HepG2 (cell line): ENCODE measurements at regions not wholly inside any gene's neighbourhood (a gene's known extent, or its start where the extent isn't known, plus 50 kb on each side); places are given as distances from the start of the nearest gene placed in this dataset.

Source experiments
- ATAC-seq: fragments of 200-7000 bp; cut with Tn5 transposase; 3 replicates; pipeline ENCODE4 v1.9.1; 2020; ENCODE audit warnings: mild to moderate bottlenecking, moderate library complexity
- BruUV-seq: library from RNA; stranded (reverse); fragments of 400-500 nt; replicated peaks from 2 replicates; lab custom pipeline; 2021; lab: Mats Ljungman, UMichigan
- CTCF ChIA-PET: fragments of 300-600 bp; formaldehyde crosslinking; extraction: SDS; loops from one replicate; lab custom pipeline; 2021; ENCODE audit warnings: low total read pairs, inconsistent platforms, low intra/inter-chr PET ratio; lab: Yijun Ruan, JAX
- POLR2A ChIA-PET: fragments of 350-600 bp; sonication (Branson Sonifier 250); formaldehyde crosslinking; loops from one replicate; lab custom pipeline; 2020; ENCODE audit warnings: antibody characterized with exemption, inconsistent platforms; lab: Yijun Ruan, JAX
- DNase-seq: peaks from one replicate; pipeline ENCODE4 v3.0.0-alpha.2; 2015; ENCODE audit warnings: low spot score
- FAIRE-seq: peaks from 3 replicates; lab custom pipeline; 2011; peaks lifted over from hg19 to GRCh38; lab: Jason Lieb, UNC
- H2AFZ ChIP-seq: one replicate; pipeline ENCODE4 v1.6.1; 2011; ENCODE audit warnings: low read length, inconsistent platforms
- H3K27ac ChIP-seq: fragments of 300-600 bp; 3 replicates; pipeline ENCODE4 v1.8.0; 2011; ENCODE audit warnings: mixed run types, mild to moderate bottlenecking, mixed read lengths, low read length, inconsistent platforms; ENCODE audit not compliant: insufficient read depth; ENCODE audit errors: extremely low read length
- H3K27me3 ChIP-seq, 2 experiments: fragments of 200-600 bp in 1 of 2; 2 replicates in 1 of 2; 3 replicates in 1 of 2; pipeline versions ENCODE4 v1.6.0 to v1.8.0; 2011; ENCODE audit warnings: low read length in 2 of 2, mild to moderate bottlenecking in 2 of 2, moderate library complexity in 2 of 2, inconsistent platforms in 1 of 2; ENCODE audit not compliant: insufficient read depth in 2 of 2, control insufficient read depth in 1 of 2
- H3K36me3 ChIP-seq, 2 experiments: fragments of 200-600 bp in 1 of 2; replicated peaks in 1 of 2; 2 replicates in 1 of 2; 3 replicates in 1 of 2; pipeline versions ENCODE4 v1.5.1 to v1.8.0; 2011; ENCODE audit warnings: low read length in 2 of 2, inconsistent platforms in 1 of 2; ENCODE audit not compliant: insufficient read depth in 2 of 2, control insufficient read depth in 1 of 2
- H3K4me1 ChIP-seq: 2 replicates; pipeline ENCODE4 v1.5.1; 2012; ENCODE audit warnings: low read length, inconsistent platforms; ENCODE audit not compliant: insufficient read depth
- H3K4me2 ChIP-seq: 2 replicates; pipeline ENCODE4 v1.6.0; 2011; ENCODE audit warnings: low read depth, low read length, inconsistent platforms
- H3K4me3 ChIP-seq, 3 experiments: fragments of 200-600 bp in 1 of 3; sonication (generic), shearing (Covaris generic) in 1 of 3; replicated peaks in 1 of 3; 2 replicates each; pipeline ENCODE4 v1.5.1; 2011 to 2016; ENCODE audit warnings: low read length in 3 of 3, inconsistent platforms in 2 of 3, low read depth in 2 of 3, mild to moderate bottlenecking in 2 of 3, control low read depth in 1 of 3, mixed read lengths in 1 of 3; ENCODE audit not compliant: insufficient read depth in 1 of 3
- H3K79me2 ChIP-seq: one replicate; pipeline ENCODE4 v1.6.1; 2011; ENCODE audit warnings: low read length, inconsistent platforms; ENCODE audit not compliant: insufficient read depth
- H3K9ac ChIP-seq: 2 replicates; pipeline ENCODE4 v1.6.0; 2011; ENCODE audit warnings: mild to moderate bottlenecking, low read depth, low read length, inconsistent platforms; ENCODE audit not compliant: insufficient read depth
- H3K9me3 ChIP-seq: 2 replicates; pipeline ENCODE4 v1.5.1; 2012; ENCODE audit warnings: mild to moderate bottlenecking, low read length
- H4K20me1 ChIP-seq: 2 replicates; pipeline ENCODE4 v1.6.0; 2011; ENCODE audit warnings: inconsistent platforms, mild to moderate bottlenecking, low read length, moderate library complexity; ENCODE audit not compliant: insufficient read depth
- ATM ChIP-seq: fragments of 450-650 bp; IDR thresholded peaks from 2 replicates; pipeline ENCODE4 v1.7.1; 2017; ENCODE audit warnings: mild to moderate bottlenecking, borderline replicate concordance
- KDM5A ChIP-seq: fragments of 200-600 bp; sonication (generic); IDR thresholded peaks from 2 replicates; pipeline ENCODE4 v1.7.0; 2018; ENCODE audit warnings: antibody characterized with exemption, mild to moderate bottlenecking, low read length, borderline replicate concordance
- PAWR ChIP-seq: sonication (generic); formaldehyde crosslinking; IDR thresholded peaks from 2 replicates; pipeline ENCODE4 v1.4.0; 2020; ENCODE audit warnings: missing genetic modification reagents, mild to moderate bottlenecking, borderline replicate concordance
- RBM39 ChIP-seq: fragments of 200-400 bp; formaldehyde crosslinking; IDR thresholded peaks from one replicate; pipeline ENCODE4 v1.6.1; 2018; ENCODE audit warnings: antibody characterized with exemption, mild to moderate bottlenecking, low read depth, low read length; ENCODE audit not compliant: poor library complexity, severe bottlenecking
- SRSF1 ChIP-seq: fragments of 200-400 bp; formaldehyde crosslinking; optimal IDR thresholded peaks from 2 replicates; pipeline ENCODE3; 2017; ENCODE audit warnings: mild to moderate bottlenecking, low read depth, low read length, moderate library complexity
- ZFY ChIP-seq: sonication (generic); formaldehyde crosslinking; IDR thresholded peaks from 2 replicates; pipeline ENCODE4 v1.4.0; 2020; ENCODE audit warnings: missing genetic modification reagents
- ZMYM3 ChIP-seq: sonication (generic); formaldehyde crosslinking; IDR thresholded peaks from 2 replicates; pipeline ENCODE4 v1.5.1; 2020; ENCODE audit warnings: mild to moderate bottlenecking, missing genetic modification reagents
- WGBS: methylation state at CpG from one replicate; pipeline ENCODE4 v1.1.6; 2017; ENCODE audit warnings: low lambda C conversion rate; 5-methylcytosine and 5-hydroxymethylcytosine counted together
- in situ Hi-C: cut with HindIII; loops from 2 replicates; pipeline ENCODE4 v1.10.0; 2017; ENCODE audit warnings: low pct_unique_long_range_greater_than_20kb; ENCODE audit not compliant: extremely low pct_ligation_motif_present
- intact Hi-C: fragments of 100-400 bp; cut with micrococcal nuclease; formaldehyde crosslinking; loops from one replicate; pipeline ENCODE4 v1.10.0; 2022; ENCODE audit not compliant: unreplicated experiment
- TF ChIP-seq, protein P1 (sequence below): sonication (generic); formaldehyde crosslinking; IDR thresholded peaks from 2 replicates; pipeline ENCODE4 v1.4.0; 2020; ENCODE audit warnings: missing genetic modification reagents
- TF ChIP-seq, protein P2 (sequence below): sonication (generic); formaldehyde crosslinking; IDR thresholded peaks from 2 replicates; pipeline ENCODE4 v1.5.0; 2020; ENCODE audit warnings: mild to moderate bottlenecking, missing genetic modification reagents, borderline replicate concordance
- TF ChIP-seq, protein P3 (sequence below): sonication (generic); formaldehyde crosslinking; IDR thresholded peaks from 2 replicates; pipeline ENCODE4 v1.4.0; 2020; ENCODE audit warnings: missing genetic modification reagents

DNA sequence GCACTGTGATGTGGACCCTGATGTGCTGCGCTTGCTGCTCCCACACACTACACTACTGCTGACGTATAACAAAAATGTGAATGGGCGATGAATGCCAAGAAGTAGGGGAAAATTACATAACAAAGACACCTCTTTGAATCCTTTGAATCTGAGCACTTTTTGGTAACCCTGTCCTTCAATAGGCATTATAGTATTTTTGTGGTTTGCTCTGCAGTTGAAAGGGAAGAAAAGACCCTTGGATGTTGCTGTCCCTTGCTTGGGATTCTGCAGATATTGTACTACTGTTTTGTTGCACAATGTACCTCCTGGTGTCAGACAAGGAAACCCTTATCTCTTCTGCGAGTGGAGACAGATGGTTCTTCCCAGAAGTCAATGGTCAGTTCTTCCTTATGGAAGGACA lies 124.8 kb upstream of the UBE3A start (continued):
- TF ChIP-seq RBM39, result no peak
- TF ChIP-seq KDM5A, result no peak
- no peak for TF ChIP-seq ZFY
- TF ChIP-seq, all 625 proteins: peak for 0

DNA sequence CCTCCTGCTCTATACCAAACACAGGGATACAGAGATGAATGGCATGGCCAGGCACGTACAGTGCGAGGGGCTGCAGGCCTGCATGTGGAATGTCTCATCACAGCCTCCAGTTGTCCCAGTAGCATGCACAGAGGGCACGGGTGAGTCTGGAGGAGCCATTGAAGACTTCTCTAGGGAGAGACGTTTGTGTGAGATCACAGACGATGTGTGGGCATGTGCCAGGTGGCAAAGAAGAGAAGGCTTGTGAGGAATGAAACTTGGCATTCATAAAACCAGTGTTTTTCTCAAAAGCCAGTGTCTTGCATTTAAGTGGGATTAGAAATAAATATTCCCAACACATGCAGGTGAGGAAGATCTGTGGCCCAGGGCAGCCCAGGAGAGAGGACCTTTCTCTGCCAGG lies 119.1 kb upstream of the UBE3A start:
- no TSS peak for BruUV-seq
- Histone ChIP-seq H3K27ac (no peak overlapping the region), H3K9ac (no peak overlapping the region), H3K4me3 (no peak overlapping the region), H2AFZ (no peak overlapping the region), H3K79me2 (no peaks in the 10 kb centered on the region), H3K9me3 (peaks cover 5% of the 10 kb centered on the region), H3K36me3 (no peaks in the 10 kb centered on the region), H4K20me1 (no peaks in the 10 kb centered on the region), H3K4me2 (no peak overlapping the region), H3K27me3 (no peaks in the 10 kb centered on the region), H3K4me1 (no peaks in the 10 kb centered on the region)
- TF ChIP-seq ZMYM3 (no peak), ATM (no peak), SRSF1 (no peak), PAWR (no peak)
- TF ChIP-seq, protein P1, sequence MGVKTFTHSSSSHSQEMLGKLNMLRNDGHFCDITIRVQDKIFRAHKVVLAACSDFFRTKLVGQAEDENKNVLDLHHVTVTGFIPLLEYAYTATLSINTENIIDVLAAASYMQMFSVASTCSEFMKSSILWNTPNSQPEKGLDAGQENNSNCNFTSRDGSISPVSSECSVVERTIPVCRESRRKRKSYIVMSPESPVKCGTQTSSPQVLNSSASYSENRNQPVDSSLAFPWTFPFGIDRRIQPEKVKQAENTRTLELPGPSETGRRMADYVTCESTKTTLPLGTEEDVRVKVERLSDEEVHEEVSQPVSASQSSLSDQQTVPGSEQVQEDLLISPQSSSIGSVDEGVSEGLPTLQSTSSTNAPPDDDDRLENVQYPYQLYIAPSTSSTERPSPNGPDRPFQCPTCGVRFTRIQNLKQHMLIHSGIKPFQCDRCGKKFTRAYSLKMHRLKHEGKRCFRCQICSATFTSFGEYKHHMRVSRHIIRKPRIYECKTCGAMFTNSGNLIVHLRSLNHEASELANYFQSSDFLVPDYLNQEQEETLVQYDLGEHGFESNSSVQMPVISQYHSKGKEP, result no peak
- TF ChIP-seq, protein P2, sequence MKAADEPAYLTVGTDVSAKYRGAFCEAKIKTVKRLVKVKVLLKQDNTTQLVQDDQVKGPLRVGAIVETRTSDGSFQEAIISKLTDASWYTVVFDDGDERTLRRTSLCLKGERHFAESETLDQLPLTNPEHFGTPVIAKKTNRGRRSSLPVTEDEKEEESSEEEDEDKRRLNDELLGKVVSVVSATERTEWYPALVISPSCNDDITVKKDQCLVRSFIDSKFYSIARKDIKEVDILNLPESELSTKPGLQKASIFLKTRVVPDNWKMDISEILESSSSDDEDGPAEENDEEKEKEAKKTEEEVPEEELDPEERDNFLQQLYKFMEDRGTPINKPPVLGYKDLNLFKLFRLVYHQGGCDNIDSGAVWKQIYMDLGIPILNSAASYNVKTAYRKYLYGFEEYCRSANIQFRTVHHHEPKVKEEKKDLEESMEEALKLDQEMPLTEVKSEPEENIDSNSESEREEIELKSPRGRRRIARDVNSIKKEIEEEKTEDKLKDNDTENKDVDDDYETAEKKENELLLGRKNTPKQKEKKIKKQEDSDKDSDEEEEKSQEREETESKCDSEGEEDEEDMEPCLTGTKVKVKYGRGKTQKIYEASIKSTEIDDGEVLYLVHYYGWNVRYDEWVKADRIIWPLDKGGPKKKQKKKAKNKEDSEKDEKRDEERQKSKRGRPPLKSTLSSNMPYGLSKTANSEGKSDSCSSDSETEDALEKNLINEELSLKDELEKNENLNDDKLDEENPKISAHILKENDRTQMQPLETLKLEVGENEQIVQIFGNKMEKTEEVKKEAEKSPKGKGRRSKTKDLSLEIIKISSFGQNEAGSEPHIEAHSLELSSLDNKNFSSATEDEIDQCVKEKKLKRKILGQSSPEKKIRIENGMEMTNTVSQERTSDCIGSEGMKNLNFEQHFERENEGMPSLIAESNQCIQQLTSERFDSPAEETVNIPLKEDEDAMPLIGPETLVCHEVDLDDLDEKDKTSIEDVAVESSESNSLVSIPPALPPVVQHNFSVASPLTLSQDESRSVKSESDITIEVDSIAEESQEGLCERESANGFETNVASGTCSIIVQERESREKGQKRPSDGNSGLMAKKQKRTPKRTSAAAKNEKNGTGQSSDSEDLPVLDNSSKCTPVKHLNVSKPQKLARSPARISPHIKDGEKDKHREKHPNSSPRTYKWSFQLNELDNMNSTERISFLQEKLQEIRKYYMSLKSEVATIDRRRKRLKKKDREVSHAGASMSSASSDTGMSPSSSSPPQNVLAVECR (CRISPR knock-in tag), result no peak
- TF ChIP-seq, protein P3, sequence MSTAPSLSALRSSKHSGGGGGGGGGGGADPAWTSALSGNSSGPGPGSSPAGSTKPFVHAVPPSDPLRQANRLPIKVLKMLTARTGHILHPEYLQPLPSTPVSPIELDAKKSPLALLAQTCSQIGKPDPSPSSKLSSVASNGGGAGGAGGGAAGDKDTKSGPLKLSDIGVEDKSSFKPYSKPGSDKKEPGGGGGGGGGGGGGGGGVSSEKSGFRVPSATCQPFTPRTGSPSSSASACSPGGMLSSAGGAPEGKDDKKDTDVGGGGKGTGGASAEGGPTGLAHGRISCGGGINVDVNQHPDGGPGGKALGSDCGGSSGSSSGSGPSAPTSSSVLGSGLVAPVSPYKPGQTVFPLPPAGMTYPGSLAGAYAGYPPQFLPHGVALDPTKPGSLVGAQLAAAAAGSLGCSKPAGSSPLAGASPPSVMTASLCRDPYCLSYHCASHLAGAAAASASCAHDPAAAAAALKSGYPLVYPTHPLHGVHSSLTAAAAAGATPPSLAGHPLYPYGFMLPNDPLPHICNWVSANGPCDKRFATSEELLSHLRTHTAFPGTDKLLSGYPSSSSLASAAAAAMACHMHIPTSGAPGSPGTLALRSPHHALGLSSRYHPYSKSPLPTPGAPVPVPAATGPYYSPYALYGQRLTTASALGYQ (CRISPR knock-in tag), result no peak
- no peak for ATAC-seq
- no peak for FAIRE-seq
- ChIA-PET POLR2A (no interaction called here), CTCF (no interaction called here)
- no peak for DNase-seq
- in situ Hi-C loops (no loop called here), intact Hi-C loops (no loop called here)
- 2% methylated on average over 5 of the region's 5 CpGs for WGBS
